Muscle of arm (tissue), 1 donor: ENCODE measurements at regions not wholly inside any gene's neighbourhood (a gene's known extent, or its start where the extent isn't known, plus 50 kb on each side); places are given as distances from the start of the nearest gene placed in this dataset.
"Not testable (repeated sequence)": the region's sequence is repeated elsewhere in the genome, so short reads cannot be mapped to it uniquely, and the experiment has no call there.

Experiments
- DNase-seq: peaks from one replicate; pipeline ENCODE4 v3.0.0-alpha.2; 2013

DNA sequence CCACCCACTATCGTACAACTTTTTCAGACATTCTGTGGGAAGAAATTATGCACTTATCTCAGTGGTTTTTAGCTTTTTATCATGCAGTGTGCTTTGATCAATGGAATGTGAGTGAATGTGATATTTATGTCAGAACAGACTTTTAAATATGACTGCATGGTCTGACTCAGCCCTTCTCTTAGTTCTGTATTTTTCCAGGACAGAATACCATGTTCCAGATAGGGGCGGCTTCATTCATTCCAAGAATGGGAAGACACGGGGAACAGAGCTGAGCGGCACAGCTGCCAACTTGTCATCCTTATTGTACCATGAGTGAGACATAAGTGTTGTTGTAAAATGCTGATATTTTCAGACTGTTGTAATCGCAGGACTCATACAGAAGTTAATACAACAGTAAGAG is 214.6 kb upstream of the NCAM2 start:
- no peak for DNase-seq

DNA sequence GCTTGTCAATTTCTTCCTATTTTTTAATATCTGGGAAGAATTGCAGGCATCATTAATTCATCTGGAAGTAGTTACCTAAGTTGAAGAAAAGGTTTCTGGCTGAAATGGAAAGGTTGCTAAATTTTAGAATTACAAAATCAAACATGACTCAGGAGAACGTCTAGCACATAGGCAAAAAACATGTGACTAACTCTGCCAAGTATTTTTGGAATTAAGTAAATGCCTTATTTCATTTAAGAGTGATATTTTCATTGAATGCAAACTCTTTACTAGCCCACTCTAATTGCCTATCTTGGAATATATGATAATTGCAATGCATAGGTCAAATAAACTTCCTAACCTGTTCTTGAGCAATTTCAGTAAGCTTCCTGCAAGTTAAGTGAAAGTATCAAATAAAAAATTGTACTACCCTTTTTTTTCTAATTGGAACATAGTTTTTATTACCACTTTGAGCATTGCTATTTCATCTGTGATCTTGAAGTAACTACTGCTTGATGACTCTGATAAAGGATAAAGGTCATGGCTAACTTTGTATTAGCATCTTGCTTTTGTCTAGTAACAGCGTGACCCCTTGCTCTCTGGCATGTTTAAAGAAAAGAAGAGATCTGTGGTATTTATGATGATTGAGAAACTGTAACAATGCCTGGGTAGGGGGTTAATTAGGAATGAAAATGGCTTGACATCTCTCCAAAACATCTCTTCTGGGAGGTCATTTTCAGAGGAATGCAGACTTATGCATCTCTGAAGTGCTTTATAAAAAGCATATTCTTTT is 208.3 kb upstream of the NCAM2 start:
- DNase-seq, result no peak

DNA sequence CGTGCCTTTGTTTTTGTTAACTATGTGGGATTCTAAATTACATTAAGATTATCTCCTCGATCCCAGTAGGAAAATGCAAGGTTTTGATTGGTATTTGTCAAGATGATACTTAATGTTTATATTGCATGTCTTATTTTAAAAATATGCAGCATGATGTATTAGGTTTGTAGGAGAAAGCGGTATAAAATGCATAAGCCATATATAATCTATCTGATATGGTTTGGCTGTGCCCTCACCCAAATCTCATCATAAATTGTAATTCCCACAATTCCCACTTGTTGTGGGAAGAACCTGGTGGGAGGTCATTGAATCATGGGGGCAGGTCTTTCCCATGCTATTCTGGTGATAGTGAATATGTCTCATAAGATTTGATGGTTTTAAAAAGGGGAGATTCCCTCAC is 198.1 kb upstream of the NCAM2 start:
- no peak for DNase-seq

DNA sequence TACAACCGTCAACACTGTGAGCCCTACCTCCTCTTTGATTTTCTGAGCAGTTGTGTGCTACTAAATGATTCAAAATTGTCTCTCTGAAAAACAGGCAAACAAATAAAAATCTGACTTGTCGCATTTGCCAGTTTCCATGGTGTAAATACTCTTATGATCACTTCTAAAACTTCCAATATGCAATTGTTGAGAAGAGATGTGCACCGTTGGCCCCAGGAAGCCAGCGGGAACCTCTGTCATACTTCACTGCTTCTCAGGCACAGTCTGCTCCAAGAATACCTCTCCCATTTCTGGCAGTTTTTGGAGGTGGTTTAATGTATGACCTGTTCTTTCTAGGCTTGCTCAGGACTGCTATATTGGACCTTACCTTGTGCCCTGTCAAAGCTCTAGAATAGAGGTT is 196.0 kb upstream of the NCAM2 start:
- no peak for DNase-seq

DNA sequence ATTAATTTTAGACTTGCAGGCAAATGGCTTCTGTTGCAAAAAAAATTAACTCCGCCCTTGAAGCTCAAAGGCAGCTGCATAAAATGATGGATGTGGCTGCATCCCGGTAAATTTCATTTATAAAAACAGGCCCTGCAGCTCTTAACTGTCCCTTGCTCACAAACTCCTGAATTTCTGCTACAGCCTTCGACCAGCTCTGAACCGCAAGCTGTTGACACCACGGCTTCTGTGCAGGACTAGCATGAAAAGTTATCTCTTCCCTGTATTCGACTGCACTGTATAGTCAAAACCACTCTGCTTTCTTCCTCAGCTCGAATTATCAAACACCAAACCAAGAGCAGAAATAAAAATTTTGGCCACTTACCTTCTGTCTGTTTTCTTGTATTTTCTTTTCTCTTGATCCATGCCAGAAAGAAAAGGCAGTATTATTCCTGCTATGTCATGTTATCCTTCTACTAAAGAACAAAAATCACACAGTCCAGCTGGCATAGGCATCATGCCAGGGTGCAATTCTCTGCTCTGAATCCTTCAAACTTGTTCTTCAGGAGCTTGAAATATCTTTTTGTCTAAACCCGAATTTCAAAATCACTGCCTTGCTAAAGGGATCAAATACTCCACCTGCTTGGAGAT is 195.5 kb upstream of the NCAM2 start:
- DNase-seq, result no peak

DNA sequence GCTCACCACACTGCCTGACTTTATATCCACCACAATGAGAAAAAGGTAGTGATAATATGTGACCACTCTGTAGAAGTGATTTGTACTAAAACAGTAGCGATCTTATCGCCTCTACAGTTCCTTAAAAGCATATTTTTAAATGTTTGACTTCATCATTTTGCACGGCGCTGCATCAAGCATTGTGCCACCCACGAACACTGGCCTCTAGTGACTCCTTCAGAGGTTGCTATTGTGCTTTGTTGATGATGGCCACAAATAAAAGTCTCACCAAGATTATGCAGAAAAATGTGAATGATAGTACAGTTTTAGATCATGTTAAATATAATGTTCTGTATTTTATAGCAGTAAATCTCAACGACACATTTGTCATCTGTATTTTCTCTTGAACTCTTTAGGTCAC is 186.5 kb upstream of the NCAM2 start:
- DNase-seq, result no peak

DNA sequence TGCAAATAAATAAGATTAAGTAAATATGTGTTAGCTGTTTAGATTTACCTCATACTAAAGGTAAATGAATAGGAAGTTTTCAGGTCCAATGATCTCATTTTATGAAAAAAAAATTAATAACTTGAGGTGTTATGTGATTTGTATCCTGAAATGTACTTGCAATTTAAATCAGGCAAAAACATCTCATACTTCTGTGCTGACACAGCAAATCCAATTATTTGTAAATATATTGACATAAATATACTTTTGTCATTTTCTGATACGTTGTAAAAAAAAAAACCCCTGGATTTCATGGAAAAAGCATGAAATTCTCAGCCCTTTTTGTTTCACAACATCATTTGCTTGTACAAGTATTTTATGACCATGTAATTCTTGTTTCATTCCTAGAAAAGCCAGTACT is 184.1 kb upstream of the NCAM2 start:
- DNase-seq, result no peak

DNA sequence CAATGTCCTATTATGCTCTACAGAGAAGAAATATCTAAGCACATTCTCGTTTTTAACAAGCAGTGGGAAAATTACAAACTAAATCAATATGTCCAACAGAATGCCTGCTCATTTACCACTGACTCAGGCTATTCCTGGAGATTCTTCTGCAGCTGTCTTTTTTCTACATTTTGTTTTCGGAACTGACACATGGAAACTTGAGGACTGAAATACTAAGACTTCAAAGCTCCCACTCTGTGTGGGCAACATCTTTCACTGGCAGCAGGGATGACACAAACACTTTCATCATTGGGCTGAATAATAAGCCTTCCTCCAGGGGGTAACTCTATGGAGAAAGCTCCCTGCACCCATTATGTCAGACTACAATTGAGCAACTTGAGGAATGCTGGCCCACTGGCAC is 175.5 kb upstream of the NCAM2 start:
- DNase-seq, result no peak

DNA sequence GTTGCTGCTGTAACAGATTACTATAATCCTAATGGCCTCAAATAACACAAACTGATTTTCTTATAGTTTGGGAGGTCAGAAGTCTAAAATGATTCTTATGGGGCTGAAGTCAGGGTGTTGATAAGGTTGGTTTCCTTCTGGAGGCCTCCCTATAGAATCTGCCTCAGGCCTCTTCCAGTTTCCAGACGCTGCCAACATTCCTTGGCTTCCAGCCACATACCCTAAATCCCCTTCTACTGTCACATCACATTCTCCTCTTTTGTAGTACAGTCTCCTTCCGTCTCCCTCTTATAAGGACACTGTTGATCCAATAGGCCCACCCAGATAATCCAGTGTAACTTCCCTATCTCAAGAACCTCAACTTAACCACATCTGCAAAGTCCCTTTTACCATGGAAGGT is 145.3 kb upstream of the NCAM2 start:
- DNase-seq, result no peak

DNA sequence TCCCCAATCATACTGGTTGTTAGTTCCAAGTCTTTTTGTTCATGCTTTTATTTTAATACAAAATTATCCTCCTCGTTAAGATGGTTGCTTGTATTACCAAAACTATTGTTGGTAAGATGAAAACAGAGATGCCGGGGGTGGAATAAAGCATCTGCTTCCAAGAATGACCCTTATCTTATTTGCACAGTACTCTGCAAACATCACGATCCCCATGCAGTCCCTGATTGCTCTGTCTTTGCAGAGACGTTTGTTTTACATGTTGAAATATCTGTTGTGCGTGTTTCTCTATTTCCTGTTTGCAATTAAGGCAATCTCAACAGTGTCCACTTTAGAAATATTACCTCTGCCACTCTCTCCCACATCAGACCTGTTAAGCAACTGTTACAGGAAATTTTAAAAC is 141.3 kb upstream of the NCAM2 start:
- no peak for DNase-seq

DNA sequence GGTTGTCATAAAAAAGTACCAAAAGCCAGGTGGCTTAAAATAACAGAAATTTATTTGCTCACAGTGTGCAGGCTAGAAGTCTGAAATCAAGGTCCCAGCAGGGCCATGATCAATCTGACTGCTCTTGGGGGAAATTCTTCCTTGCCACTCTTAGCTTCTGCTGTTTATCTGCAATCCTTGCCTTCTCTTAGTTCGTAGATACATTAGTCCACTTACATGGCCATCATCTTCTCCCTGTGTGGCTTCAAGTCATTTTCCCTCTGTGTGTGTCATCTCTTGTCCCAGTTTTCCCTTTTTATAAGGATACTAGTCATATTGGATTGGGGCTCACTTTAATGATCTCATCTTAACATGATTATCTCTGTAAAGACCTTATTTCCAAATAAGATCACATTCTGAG is 124.0 kb upstream of the NCAM2 start:
- DNase-seq, result no peak

DNA sequence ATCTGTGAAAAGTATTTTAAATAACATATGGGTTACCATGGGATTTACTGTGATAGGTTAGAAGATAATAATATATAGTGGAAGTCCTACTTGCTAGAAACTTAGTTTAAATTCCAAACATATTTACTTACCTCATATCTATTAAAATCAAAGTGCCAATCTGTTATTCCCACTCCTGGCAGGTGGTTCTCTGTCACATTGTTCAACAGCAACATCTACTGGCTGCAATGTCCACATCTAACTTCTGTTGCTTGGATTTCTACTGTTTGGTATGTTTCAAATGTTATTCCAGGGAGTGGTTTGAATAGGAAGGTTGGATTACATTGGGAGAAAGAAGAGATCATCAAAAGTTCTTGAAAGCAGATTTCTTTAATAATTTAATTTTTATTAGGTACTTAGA is 122.5 kb upstream of the NCAM2 start:
- no peak for DNase-seq

DNA sequence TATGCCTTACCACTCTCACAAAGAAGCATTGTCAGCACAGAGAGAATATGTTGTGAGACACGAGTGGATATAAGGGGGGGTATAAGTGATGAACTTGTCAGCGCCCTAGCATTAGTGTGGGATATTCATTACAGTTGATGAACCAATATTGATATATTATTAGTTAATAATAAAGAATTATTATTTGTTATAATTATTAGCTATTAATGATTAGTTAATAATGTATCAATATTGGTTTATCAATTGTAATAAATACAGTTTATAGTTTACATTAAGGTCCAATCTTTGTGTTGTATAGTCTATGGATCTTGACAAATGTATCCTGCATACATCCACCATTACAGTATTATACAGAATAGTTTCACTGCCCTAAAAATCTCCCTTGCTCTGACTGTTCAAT is 120.2 kb upstream of the NCAM2 start:
- no peak for DNase-seq

DNA sequence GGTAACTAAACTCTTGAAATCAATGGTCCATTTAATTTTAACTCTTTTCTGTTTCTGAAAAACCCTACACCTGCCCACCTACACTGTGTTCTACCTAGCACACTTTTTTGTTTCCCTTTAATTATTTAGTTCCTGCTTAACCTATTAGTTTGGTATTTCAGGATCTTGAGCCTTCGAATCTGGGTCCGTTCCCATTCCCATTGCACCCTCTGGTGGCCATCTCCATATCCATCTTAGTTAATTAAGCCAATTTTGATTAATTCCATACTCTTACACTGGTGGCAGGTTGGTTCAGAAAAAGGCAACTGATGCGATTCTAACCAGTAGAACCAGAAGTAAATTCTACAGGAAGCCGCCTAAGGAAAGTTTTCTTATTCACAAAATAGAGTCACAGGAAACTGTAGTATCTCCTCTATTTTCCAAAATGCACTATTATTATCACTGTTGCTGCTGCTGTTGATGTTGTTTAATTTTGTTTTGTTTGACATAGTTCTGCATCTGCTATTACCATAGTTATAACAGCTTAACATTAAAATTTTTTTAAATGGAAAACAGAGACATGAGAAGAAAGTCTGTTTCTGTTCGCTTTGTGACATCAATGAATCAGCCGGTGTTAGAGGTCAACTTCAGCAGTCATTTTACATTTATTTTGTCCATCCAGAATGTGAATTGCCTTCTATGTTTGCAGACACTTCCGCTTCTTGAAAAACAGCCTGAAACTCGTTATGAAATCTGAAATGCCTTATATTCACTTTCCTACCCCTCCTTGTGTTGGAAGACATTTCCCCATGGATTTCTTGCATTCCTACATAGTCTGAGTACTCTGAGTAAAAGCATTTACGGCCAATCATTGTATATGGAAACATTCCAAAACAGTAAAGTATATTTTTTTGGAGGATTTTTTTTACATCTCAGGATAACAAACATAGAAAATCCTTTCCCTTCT is 115.5 kb upstream of the NCAM2 start:
- peak; percentile 46 for DNase-seq

DNA sequence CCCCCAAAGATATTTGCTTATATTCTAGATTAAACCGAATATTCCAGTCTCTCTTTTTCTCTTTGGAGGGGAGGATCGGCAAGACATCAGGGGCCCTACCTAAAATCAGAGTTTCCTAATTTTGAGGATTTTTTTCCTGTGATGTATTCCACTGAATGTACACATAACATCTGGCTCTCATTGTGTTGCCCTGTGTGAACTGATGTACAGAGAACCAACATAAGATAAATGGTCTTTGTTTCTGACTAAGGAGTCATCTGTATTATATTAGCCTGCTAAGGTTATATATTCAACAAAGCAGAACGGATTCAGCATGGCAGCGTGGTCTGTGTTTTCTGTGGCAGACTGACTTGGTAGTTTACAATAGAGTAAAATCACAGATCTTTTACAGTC is 114.8 kb upstream of the NCAM2 start:
- DNase-seq, result no peak

DNA sequence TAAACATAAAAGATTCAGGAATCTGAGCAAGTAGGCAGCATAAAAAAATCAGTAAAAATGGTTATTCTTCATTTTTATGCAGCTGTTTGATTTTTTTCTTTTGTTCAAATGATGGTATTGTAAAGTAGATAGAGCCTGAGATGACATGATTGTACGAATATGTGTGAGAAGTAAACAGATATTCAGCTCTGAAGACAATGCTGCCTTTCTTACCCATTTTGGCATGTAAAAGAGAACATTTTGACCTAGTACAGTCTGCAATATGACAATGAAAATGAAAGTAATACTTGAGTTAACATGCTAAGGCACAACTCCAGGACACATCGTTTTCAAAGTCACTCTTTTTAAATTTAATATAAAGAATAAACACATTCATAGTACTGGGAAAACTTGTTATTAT is 95.7 kb upstream of the NCAM2 start:
- DNase-seq, result no peak

DNA sequence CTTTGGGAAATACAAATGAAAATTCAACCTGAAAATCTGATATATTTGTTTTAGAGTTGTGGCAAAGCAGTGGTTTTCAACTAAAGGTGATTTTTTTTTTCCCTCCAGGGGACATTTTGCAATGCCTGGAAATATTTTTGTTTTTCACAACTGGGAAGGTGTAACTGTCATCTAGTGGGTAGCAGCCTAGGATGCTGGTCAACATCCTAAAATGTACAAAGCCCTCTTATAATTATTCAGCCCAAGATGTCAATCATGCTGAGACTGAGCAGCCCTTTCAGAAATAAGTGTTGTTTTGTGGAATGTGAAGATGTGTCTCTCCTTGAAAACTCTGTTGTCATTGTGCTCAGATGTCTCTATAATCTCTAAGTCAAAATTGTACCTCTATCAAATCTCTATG is 95.2 kb upstream of the NCAM2 start:
- DNase-seq, result no peak

DNA sequence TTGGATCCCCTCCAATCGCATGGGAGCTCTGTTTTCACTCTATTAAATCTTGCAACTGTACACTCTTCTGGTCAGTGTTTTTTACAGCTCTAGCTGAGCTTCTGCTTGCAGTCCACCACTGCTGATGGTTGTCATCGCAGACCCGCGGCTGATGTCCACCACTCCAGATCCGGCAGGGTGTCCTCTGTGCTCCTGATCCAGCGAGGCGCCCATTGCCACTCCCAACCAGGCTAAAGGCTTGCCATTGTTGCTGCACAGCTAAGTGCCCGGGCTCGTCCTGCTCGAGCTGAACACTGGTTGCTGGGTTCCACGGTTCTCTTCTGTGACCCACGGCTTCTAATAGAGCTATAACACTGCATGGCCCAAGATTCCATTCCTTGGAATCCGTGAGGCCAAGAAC is 70.7 kb upstream of the NCAM2 start:
- not testable (repeated sequence) for DNase-seq

DNA sequence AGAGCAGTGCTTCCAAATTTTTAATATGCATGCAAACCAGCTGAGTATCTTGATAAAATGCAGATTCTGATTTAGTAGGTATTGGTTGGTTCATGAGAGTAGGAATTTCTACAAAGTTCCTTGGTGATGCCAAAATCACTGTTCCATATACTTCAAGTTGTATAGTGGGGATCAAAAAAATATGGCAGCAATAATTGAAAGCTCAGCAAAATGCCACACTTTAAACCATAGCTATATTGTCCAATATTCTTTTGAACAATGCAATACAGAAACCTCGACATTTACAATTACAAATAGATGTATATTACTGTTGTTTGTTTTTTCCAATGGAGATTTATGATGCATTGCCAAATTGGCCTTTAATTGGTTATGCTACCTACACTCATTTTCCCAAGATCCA is 55.7 kb upstream of the NCAM2 start:
- no peak for DNase-seq

DNA sequence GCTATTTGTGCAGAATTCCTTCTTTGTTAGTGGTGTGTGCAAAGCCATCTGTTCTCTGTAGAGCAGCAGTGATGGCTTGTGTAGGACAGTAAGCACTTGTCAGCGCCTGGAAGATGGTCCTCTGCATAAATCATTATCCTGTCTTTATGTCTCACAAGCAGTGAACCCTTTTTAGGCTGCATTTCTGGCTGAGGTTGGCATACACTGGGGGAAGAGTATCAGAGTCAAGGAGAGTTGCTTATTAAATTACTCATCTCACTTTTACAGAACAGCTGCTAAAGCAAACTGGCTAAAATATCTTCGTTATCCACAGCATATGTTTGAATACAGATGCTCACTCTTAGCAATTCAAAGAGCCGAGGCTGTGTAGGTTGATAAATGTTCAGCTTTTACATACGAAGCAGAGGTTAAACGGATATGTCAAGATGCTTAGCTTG is 54.6 kb upstream of the NCAM2 start:
- no peak for DNase-seq

DNA sequence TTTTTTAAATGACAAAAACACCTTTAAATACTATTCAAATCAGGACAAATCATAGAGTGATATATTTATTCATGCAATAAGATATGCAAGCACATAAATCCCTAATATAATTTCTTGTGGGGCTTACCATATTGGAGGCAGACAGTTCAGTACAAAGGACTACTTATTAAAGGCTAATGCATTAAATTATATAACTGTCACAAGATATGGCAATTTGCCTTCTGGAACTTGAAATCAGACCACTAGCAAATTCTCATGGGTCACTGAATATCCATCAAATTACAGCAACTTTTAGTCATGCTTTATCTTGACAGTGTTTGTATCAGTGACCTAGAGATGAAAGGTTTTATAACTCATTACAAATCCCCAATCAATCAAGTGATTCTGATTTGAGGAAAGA is 54.1 kb upstream of the NCAM2 start:
- no peak for DNase-seq

DNA sequence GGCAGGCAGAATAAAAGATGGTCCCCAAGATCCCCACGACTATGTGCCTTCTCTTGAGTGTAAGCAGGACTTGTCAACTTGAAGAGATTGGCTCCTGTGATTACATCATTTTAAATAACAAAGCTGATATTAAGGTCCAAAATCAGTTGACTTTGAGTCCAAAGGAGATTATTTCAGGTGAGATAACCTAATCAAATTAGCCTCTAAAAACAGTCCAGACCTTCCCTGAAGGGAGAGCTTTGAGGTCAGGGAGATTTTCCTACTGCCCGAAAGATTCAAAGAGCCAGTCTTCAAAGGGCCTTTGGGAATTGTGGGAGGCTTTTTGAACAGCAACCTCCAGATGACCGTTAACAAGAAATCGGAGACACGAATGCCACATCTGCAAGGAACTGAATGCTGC is 51.5 kb upstream of the NCAM2 start:
- DNase-seq, result no peak
